ENCODE measurements at regions not wholly inside any gene's neighbourhood (a gene's known extent, or its start where the extent isn't known, plus 50 kb on each side); places are given as distances from the start of the nearest gene placed in this dataset.
"Not testable (repeated sequence)": the region's sequence is repeated elsewhere in the genome, so short reads cannot be mapped to it uniquely, and the experiment has no call there.

GRCh38 chr4:127406187-127406586, 226.6 kb upstream of the INTU start:
- DNase-seq (ENCODE audit: low read depth in 2 of 3, low spot score in 1 of 3): no peak

GRCh38 chr4:127407572-127407971, 225.2 kb upstream of the INTU start:
- DNase-seq (ENCODE audit: low read depth in 2 of 3, low spot score in 1 of 3): not testable (repeated sequence)

GRCh38 chr4:127410201-127410600, 222.6 kb upstream of the INTU start:
- no peak for DNase-seq (ENCODE audit: low read depth in 2 of 3, low spot score in 1 of 3)

GRCh38 chr4:127410644-127411043, 222.1 kb upstream of the INTU start:
- no peak for DNase-seq (ENCODE audit: low read depth in 2 of 3, low spot score in 1 of 3)

GRCh38 chr4:127414951-127415606, 217.7 kb upstream of the INTU start:
- no peak for DNase-seq (ENCODE audit: low read depth in 2 of 3, low spot score in 1 of 3)

GRCh38 chr4:127416115-127416514, 216.6 kb upstream of the INTU start:
- DNase-seq (ENCODE audit: low read depth in 2 of 3, low spot score in 1 of 3): no peak

- no peak for DNase-seq (ENCODE audit: low read depth in 2 of 3, low spot score in 1 of 3)
Measured at GRCh38 chr4:127417885-127418535, 214.7 kb upstream of the INTU start.

GRCh38 chr4:127419431-127419830, 213.3 kb upstream of the INTU start:
- DNase-seq (ENCODE audit: low read depth in 2 of 3, low spot score in 1 of 3): no peak

GRCh38 chr4:127421437-127421836, 211.3 kb upstream of the INTU start:
- DNase-seq (ENCODE audit: low read depth in 2 of 3, low spot score in 1 of 3): no peak

GRCh38 chr4:127425202-127425845, 207.4 kb upstream of the INTU start:
- DNase-seq (ENCODE audit: low read depth in 2 of 3, low spot score in 1 of 3): no peak

GRCh38 chr4:127425851-127426250, 206.9 kb upstream of the INTU start:
- no peak for DNase-seq (ENCODE audit: low read depth in 2 of 3, low spot score in 1 of 3)

GRCh38 chr4:127441571-127441970, 191.2 kb upstream of the INTU start:
- DNase-seq (ENCODE audit: low read depth in 2 of 3, low spot score in 1 of 3): no peak

GRCh38 chr4:127445471-127445870, 187.3 kb upstream of the INTU start:
- no peak for DNase-seq (ENCODE audit: low read depth in 2 of 3, low spot score in 1 of 3)

GRCh38 chr4:127446427-127446885, 186.3 kb upstream of the INTU start:
- no peak for DNase-seq (ENCODE audit: low read depth in 2 of 3, low spot score in 1 of 3)

- DNase-seq (ENCODE audit: low read depth in 2 of 3, low spot score in 1 of 3): no peak
Measured at GRCh38 chr4:127448986-127449385, 183.8 kb upstream of the INTU start.

GRCh38 chr4:127449449-127449848, 183.3 kb upstream of the INTU start:
- DNase-seq (ENCODE audit: low read depth in 2 of 3, low spot score in 1 of 3): no peak

GRCh38 chr4:127450276-127450675, 182.5 kb upstream of the INTU start:
- no peak for DNase-seq (ENCODE audit: low read depth in 2 of 3, low spot score in 1 of 3)

- no peak for DNase-seq (ENCODE audit: low read depth in 2 of 3, low spot score in 1 of 3)
Measured at GRCh38 chr4:127463883-127464282, 168.9 kb upstream of the INTU start.

GRCh38 chr4:127469542-127469941, 163.2 kb upstream of the INTU start:
- DNase-seq (ENCODE audit: low read depth in 2 of 3, low spot score in 1 of 3): no peak

GRCh38 chr4:127469959-127470809, 162.6 kb upstream of the INTU start:
- no peak for DNase-seq (ENCODE audit: low read depth in 2 of 3, low spot score in 1 of 3)

GRCh38 chr4:127478271-127478670, 154.5 kb upstream of the INTU start:
- not testable (repeated sequence) for DNase-seq (ENCODE audit: low read depth in 2 of 3, low spot score in 1 of 3)

All from stimulated activated CD4-positive, alpha-beta T cell treated with anti-CD3 and anti-CD28 coated beads, Interleukin-12 subunit alpha, Interleukin-12 subunit beta, amount 100 ng/mL, for 48 hours (primary cell).